ENCODE measurements at regions not wholly inside any gene's neighbourhood (a gene's known extent, or its start where the extent isn't known, plus 50 kb on each side); places are given as distances from the start of the nearest gene placed in this dataset.

DNA sequence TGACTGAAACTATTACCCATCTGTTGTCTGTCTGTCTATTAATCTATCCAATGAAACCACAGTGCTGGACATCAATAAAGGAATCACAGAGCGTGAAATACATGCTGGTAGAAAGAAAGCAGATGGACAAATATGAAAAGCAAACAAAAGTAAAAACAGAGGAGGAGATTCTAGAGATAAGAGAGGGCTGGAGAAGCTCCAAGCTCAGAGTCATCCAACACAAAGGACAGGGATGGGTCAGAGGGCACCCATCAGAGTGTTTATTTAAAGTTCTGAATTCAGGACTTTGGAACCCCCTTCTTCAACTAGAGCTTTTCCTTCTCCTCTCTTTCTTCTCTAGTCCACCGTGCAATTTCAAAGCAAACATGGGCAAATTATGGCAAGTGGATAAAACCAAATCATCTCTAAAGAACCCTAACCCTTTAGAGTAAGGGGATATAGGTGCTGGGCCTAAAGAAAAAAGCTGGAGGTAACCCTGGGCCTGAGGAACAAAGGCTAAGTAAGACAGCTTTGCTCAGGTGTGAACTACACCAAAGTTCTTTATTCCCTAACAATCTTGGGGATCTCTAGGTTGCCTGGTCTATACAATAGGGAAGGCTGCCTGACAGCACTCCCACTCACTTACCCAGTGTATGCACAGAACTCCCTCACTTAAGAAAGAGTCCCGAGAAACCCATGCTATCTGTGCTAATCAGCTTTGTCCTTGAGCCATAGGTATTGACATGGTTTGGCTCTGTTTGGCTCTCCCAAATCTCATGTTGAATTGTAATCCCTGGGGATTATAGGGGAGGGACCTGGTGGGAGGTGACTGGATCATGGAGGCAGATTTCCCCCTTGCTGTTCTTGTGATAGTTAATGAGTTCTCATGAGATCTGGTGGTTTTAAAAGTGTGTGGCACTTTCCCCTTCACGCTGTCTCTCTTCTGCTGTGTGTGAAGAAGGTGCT, 97.0 kb downstream of the BAMBI start:
- Histone ChIP-seq H3K4me2 (ENCODE audit: low read length) (peak overlapping the region; percentile 17), H3K27me3 (ENCODE audit: control insufficient read depth, insufficient read depth, low read length) (no peaks in the 10 kb centered on the region), H3K36me3 (ENCODE audit: control insufficient read depth, insufficient read depth, low read length) (no peaks in the 10 kb centered on the region), H3K9me3 (ENCODE audit: control insufficient read depth, low read length) (no peaks in the 10 kb centered on the region), H3K4me1 (peaks cover 23% of the 10 kb centered on the region), H3K27ac (no peak overlapping the region), H2AFZ (no peak overlapping the region), H3K9ac (no peak overlapping the region), H3K79me2 (no peaks in the 10 kb centered on the region), H3K4me3 (ENCODE audit: low read depth, low read length) (no peak overlapping the region)
- TF ChIP-seq CTCF (IDR thresholded peaks at IDR 0.05) = no peak

DNA sequence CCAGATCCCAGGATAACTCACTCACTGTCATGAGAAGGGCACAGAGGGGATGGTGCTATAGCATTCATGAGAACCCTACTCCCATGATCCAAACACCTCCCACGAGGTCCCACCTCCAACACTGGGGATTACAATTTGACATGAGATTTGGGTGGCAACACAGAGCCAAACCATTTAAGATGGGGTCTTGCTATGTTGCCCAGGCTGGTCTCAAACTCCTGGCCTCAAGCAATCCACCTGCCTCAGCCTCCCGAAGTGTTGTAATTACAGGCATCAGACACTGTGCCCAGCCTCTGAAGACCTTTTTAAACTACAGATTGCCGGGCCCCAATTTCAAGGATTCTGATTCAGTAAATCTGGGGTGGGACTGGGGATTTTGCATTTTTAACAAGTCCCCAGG, 98.5 kb downstream of the BAMBI start:
- Histone ChIP-seq H3K36me3 (ENCODE audit: control insufficient read depth, insufficient read depth, low read length) (no peaks in the 10 kb centered on the region), H3K9me3 (ENCODE audit: control insufficient read depth, low read length) (no peaks in the 10 kb centered on the region), H3K27me3 (ENCODE audit: control insufficient read depth, insufficient read depth, low read length) (no peaks in the 10 kb centered on the region), H3K4me3 (ENCODE audit: low read depth, low read length) (no peak overlapping the region), H3K4me1 (peaks cover 23% of the 10 kb centered on the region), H2AFZ (no peak overlapping the region), H3K4me2 (ENCODE audit: low read length) (no peak overlapping the region), H3K79me2 (no peaks in the 10 kb centered on the region), H3K27ac (no peak overlapping the region), H3K9ac (no peak overlapping the region)
- TF ChIP-seq CTCF (IDR thresholded peaks at IDR 0.05) = no peak

DNA sequence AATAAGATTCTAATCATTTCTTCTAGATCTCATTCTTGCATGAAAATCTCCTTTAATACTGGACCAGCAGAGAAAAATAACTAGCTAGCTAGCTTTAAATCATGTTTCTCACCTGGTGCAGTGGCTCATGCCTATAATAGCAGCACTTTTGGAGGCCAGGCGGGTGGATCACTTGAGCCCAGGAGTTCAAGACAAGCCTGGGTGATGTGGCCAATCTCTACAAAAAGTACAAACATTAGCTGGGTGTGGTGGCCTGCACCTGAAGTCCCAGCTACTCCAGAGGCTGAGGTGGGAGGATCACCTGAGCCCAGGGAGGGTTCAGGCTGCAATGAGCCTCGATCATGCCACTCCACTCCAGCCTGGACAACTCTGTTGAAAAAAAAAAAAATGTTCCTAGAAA, 99.2 kb downstream of the BAMBI start:
- TF ChIP-seq CTCF (IDR thresholded peaks at IDR 0.05) = no peak
- Histone ChIP-seq H3K79me2 (no peaks in the 10 kb centered on the region), H3K4me2 (ENCODE audit: low read length) (peak overlapping the region; percentile 15), H3K4me1 (peaks cover 23% of the 10 kb centered on the region), H3K27me3 (ENCODE audit: control insufficient read depth, insufficient read depth, low read length) (no peaks in the 10 kb centered on the region), H3K4me3 (ENCODE audit: low read depth, low read length) (no peak overlapping the region), H3K9me3 (ENCODE audit: control insufficient read depth, low read length) (no peaks in the 10 kb centered on the region), H3K9ac (no peak overlapping the region), H3K27ac (no peak overlapping the region), H3K36me3 (ENCODE audit: control insufficient read depth, insufficient read depth, low read length) (no peaks in the 10 kb centered on the region), H2AFZ (no peak overlapping the region)

DNA sequence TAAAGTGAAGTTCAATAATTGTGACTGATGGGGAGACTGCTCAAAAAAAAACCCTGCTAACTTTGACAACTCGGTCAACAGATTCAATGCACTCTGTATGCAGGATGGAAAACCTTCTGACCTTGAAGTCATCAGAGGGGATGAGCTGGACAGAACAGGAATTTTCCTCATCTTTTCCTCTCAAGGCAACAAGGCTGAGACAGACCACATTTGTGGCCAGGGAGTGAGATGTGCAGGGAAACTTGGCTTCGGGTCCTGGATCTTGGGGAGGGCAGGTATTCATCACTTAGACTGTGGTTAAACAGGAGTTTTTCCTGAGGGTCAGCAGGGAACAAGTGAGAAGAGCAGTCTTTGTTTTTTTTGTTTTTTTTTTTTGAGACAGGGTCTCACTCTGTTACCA, 100.6 kb downstream of the BAMBI start:
- Histone ChIP-seq H3K27ac (no peak overlapping the region), H3K4me3 (ENCODE audit: low read depth, low read length) (no peak overlapping the region), H2AFZ (no peak overlapping the region), H3K9me3 (ENCODE audit: control insufficient read depth, low read length) (no peaks in the 10 kb centered on the region), H3K4me1 (peaks cover 23% of the 10 kb centered on the region), H3K4me2 (ENCODE audit: low read length) (no peak overlapping the region), H3K27me3 (ENCODE audit: control insufficient read depth, insufficient read depth, low read length) (no peaks in the 10 kb centered on the region), H3K9ac (no peak overlapping the region), H3K36me3 (ENCODE audit: control insufficient read depth, insufficient read depth, low read length) (no peaks in the 10 kb centered on the region), H3K79me2 (no peaks in the 10 kb centered on the region)
- no peak for TF ChIP-seq CTCF (IDR thresholded peaks at IDR 0.05)

GRCh38 chr10:28778524-28778923, 101.2 kb downstream of the BAMBI start:
- H3K79me2 ChIP-seq = no peaks in the 10 kb centered on the region
- H3K9me3 ChIP-seq (ENCODE audit: control insufficient read depth, low read length) = no peaks in the 10 kb centered on the region
- no peak overlapping the region for H3K9ac ChIP-seq
- H3K36me3 ChIP-seq (ENCODE audit: control insufficient read depth, insufficient read depth, low read length) = no peaks in the 10 kb centered on the region
- H3K4me3 ChIP-seq (ENCODE audit: low read depth, low read length) = no peak overlapping the region
- H3K27me3 ChIP-seq (ENCODE audit: control insufficient read depth, insufficient read depth, low read length) = no peaks in the 10 kb centered on the region
- no peak overlapping the region for H3K4me2 ChIP-seq (ENCODE audit: low read length)
- peaks cover 23% of the 10 kb centered on the region for H3K4me1 ChIP-seq
- no peak overlapping the region for H2AFZ ChIP-seq
- TF ChIP-seq CTCF (IDR thresholded peaks at IDR 0.05) = no peak
- H3K27ac ChIP-seq = no peak overlapping the region
